Kidney (tissue), 13 donors: ENCODE measurements at regions not wholly inside any gene's neighbourhood (a gene's known extent, or its start where the extent isn't known, plus 50 kb on each side); places are given as distances from the start of the nearest gene placed in this dataset.
A peak's percentile ranks its signal among the peaks of the same experiment; 100 is the strongest.

Experiments
- DNase-seq, 5 donors: peaks; one replicate each; pipeline ENCODE4 v3.0.0-alpha.2; 2013 to 2020
- FAIRE-seq: peaks from 2 replicates; lab custom pipeline; 2012; peaks lifted over from hg19 to GRCh38; lab: Jason Lieb, UNC
- H3K27ac ChIP-seq, 2 donors: one replicate each; pipeline ENCODE4 v1.7.0; 2013; ENCODE audit warnings: low read depth in 2 of 2, low read length in 2 of 2, inconsistent platforms in 1 of 2
- H3K27me3 ChIP-seq: one replicate; pipeline ENCODE4 v1.7.1; 2013; ENCODE audit warnings: low read length, inconsistent platforms; ENCODE audit not compliant: control insufficient read depth, insufficient read depth
- H3K36me3 ChIP-seq, 3 donors: one replicate each; pipeline versions ENCODE4 v1.7.0 to v1.7.1; 2013; ENCODE audit warnings: low read length in 3 of 3, control low read depth in 1 of 3, inconsistent platforms in 1 of 3; ENCODE audit not compliant: insufficient read depth in 3 of 3, control insufficient read depth in 2 of 3
- H3K4me1 ChIP-seq, 3 donors: one replicate each; pipeline versions ENCODE4 v1.7.0 to v1.7.1; 2013; ENCODE audit warnings: low read length in 3 of 3, inconsistent platforms in 1 of 3, low read depth in 1 of 3; ENCODE audit not compliant: control insufficient read depth in 2 of 3, insufficient read depth in 2 of 3
- H3K4me3 ChIP-seq, 3 donors: one replicate each; pipeline versions ENCODE4 v1.7.0 to v1.8.1; 2013; ENCODE audit warnings: low read length in 3 of 3, control low read depth in 1 of 3, inconsistent platforms in 1 of 3
- H3K9ac ChIP-seq, 3 donors: one replicate each; pipeline versions ENCODE4 v1.7.0 to v1.7.1; 2013; ENCODE audit warnings: low read length in 3 of 3, control low read depth in 1 of 3, inconsistent platforms in 1 of 3
- H3K9me3 ChIP-seq, 3 donors: one replicate each; pipeline versions ENCODE4 v1.7.0 to v1.7.1; 2013; ENCODE audit warnings: low read length in 3 of 3, control low read depth in 1 of 3, inconsistent platforms in 1 of 3; ENCODE audit not compliant: control insufficient read depth in 2 of 3, insufficient read depth in 1 of 3
- intact Hi-C: fragments of 100-400 bp; cut with DNase I; formaldehyde crosslinking; loops from one replicate; pipeline ENCODE4 v1.11.1; 2022
- TF ChIP-seq, protein P1 (sequence below): IDR thresholded peaks from 3 replicates; pipeline ENCODE4 v1.5.1; 2012; ENCODE audit warnings: mild to moderate bottlenecking, moderate library complexity, borderline replicate concordance; ENCODE audit not compliant: insufficient read depth; ENCODE audit errors: extremely low read depth
- donor health status: control.
- donor health status: control.
- donor health status: control.
- donor health status: control.
- donor health status: control.
- donor health status: DM: yes; HTN: yes; CAD: no.
- donor health status: Normal renal cell carcinoma (clear cell type).

DNA sequence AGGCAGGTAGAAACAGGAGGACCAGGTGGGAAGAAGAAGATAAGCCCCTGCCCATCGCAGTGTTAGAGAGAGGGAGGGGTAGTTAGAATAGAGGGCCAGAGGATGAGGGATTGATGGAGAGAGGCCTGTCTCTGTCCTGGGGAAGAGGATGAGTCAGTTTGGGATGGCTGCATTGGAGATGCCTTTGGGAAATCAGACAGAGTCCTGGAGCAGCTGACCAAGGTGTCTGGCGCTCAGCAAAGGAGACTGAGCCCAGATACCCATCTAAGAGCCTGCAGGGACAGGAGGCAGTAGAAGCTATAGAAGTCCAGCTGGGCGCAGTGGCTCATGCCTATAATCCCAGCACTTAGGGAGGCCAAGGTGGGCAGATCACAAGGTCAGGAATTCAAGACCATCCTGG, 177.8 kb upstream of the HAAO start:
- Histone ChIP-seq H3K9me3 (no peaks in the 10 kb centered on the region), H3K4me1 (peaks cover 4 to 12% (median 7%) of the 10 kb centered on the region in 3 donors), H3K9ac (no peak overlapping the region), H3K4me3 (no peak overlapping the region), H3K27me3 (no peaks in the 10 kb centered on the region), H3K36me3 (no peaks in the 10 kb centered on the region), H3K27ac (no peak overlapping the region)
- FAIRE-seq: no peak
- intact Hi-C loops: loop anchor here (10.0 kb wide), 2 partner anchors 265 to 515 kb away; no protein-coding TSS in a partner anchor
- TF ChIP-seq, protein P1, sequence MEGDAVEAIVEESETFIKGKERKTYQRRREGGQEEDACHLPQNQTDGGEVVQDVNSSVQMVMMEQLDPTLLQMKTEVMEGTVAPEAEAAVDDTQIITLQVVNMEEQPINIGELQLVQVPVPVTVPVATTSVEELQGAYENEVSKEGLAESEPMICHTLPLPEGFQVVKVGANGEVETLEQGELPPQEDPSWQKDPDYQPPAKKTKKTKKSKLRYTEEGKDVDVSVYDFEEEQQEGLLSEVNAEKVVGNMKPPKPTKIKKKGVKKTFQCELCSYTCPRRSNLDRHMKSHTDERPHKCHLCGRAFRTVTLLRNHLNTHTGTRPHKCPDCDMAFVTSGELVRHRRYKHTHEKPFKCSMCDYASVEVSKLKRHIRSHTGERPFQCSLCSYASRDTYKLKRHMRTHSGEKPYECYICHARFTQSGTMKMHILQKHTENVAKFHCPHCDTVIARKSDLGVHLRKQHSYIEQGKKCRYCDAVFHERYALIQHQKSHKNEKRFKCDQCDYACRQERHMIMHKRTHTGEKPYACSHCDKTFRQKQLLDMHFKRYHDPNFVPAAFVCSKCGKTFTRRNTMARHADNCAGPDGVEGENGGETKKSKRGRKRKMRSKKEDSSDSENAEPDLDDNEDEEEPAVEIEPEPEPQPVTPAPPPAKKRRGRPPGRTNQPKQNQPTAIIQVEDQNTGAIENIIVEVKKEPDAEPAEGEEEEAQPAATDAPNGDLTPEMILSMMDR: no peak
- no peak for DNase-seq

DNA sequence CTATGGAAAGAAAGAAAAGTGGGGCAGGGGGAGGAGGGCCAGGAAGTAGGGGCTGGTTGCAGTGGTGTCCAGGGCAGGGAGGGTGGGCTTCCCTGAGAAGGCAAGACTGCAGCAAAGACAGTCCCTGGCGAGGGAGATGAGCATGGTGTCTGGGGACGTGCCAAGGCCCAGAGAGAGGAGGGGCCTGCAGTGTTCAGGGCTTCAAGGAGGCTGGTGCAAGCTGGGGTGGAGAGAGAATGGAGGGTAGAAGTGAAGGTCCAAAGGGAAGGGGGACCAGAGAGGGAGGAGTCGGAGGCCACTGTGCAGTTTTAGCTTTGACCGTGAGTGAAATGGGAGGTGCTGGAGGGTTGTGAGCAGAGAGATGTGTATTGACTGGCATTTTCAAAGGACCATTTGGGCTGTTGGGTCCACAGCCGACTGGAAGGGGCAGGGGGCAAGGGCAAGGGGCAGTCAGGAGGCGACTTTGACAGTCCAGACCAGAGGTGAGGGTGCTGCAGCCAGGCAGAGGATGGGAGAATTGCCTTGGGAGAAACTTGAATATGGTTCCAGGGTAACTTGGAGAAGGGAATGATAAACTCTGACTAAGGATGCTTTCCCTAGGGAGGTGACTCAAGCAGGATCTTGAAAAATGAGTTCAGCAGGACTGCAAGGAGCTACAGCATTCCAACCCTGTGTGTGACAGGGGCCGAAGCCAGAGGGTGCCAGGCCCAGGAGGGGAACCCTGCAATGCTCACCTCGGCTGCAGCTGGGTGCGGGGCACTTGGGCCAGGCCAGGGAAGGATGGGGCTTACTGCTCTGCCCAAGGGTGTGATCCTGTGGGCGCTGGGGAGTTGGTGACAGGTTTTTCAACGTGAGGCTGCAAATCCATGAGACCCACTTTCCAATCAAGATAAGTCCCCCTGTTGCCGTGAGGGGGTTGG, 177.1 kb upstream of the HAAO start:
- FAIRE-seq (no peak), DNase-seq (no peak)
- H3K27me3 ChIP-seq: no peaks in the 10 kb centered on the region
- H3K4me3 ChIP-seq: no peak overlapping the region
- no peaks in the 10 kb centered on the region for H3K9me3 ChIP-seq
- peaks cover 3 to 11% (median 5%) of the 10 kb centered on the region in 3 donors for H3K4me1 ChIP-seq
- no peaks in the 10 kb centered on the region for H3K36me3 ChIP-seq
- no peak overlapping the region for H3K27ac ChIP-seq
- intact Hi-C loops: loop anchor here (10.0 kb wide), 2 partner anchors 265 to 515 kb away; no protein-coding TSS in a partner anchor
- TF ChIP-seq, protein P1: no peak
- H3K9ac ChIP-seq: no peak overlapping the region

DNA sequence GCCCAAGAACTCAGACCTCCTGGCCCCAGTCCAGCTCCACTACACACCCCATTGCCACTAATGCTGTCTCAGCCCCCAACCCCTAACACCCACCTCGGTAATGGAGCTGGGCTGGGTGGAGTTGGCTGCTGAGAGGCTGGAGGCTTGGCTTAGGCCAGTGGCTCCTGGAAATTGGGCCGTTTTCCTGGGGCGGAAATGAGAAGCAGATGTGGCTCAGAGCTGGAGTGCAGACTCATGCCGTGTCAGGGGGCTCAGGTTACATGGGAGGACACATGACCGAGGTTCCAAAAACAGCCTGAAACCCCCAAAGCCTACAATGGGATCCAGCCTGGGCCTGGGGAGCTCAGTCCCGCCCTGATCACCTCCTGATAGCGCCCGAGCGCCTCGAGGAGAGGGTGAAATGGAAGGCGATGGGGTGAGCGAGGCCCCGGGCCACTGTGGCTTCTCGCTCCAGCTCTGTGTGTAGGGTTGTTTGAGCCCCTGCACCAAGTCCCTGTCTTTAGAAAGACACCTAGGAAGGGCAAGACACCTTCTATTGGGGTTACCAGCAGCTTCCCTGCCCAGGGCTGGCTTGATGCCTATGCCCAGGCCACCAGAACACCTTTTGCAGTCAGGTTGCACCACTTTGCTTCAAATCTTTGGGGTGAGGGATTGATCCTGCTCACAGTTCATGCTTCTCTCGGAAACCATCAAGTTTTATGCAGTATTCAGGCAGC, 175.7 kb upstream of the HAAO start:
- no peaks in the 10 kb centered on the region for H3K27me3 ChIP-seq
- intact Hi-C loops: no loop called here
- DNase-seq: peak in 4 of 5 donors; percentile 64 to 91 (median 68)
- H3K4me1 ChIP-seq: peaks cover 0 to 6% (median 3%) of the 10 kb centered on the region in 3 donors
- no peaks in the 10 kb centered on the region for H3K36me3 ChIP-seq
- H3K27ac ChIP-seq: no peak overlapping the region
- TF ChIP-seq, protein P1: no peak
- no peak overlapping the region for H3K4me3 ChIP-seq
- H3K9ac ChIP-seq: no peak overlapping the region
- H3K9me3 ChIP-seq: no peaks in the 10 kb centered on the region
- FAIRE-seq: no peak
